NCI-H1105 treated with DMSO at 0.1 percent for 48 hours (cell line): ENCODE measurements at regions not wholly inside any gene's neighbourhood (a gene's known extent, or its start where the extent isn't known, plus 50 kb on each side); places are given as distances from the start of the nearest gene placed in this dataset.

Experiments used
- DNase-seq: peaks from one replicate; lab custom pipeline; 2025; lab: John Stamatoyannopoulos, UW

- no peak for DNase-seq
Measured at GRCh38 chr7:156127166-156128134, 315.2 kb upstream of the SHH start.

- no peak for DNase-seq
Measured at GRCh38 chr7:156125841-156126730, 313.8 kb upstream of the SHH start.

GRCh38 chr7:156124356-156124755 is 312.1 kb upstream of the SHH start:
- no peak for DNase-seq

- DNase-seq = no peak
Measured at GRCh38 chr7:156123362-156123761, 311.1 kb upstream of the SHH start.

- no peak for DNase-seq
Measured at GRCh38 chr7:156122752-156123354, 310.6 kb upstream of the SHH start.

GRCh38 chr7:156121956-156122355 is 309.7 kb upstream of the SHH start:
- DNase-seq = no peak

- no peak for DNase-seq
Measured at GRCh38 chr7:156121434-156121833, 309.2 kb upstream of the SHH start.

GRCh38 chr7:156120552-156120951 is 308.3 kb upstream of the SHH start:
- DNase-seq = no peak

- DNase-seq = no peak
Measured at GRCh38 chr7:156119771-156120170, 307.5 kb upstream of the SHH start.

GRCh38 chr7:156118248-156118645 is 306.0 kb upstream of the SHH start:
- no peak for DNase-seq

- no peak for DNase-seq
Measured at GRCh38 chr7:156117542-156118247, 305.4 kb upstream of the SHH start.

GRCh38 chr7:156116514-156117215 is 304.4 kb upstream of the SHH start:
- no peak for DNase-seq

- DNase-seq = no peak
Measured at GRCh38 chr7:156115582-156115981, 303.3 kb upstream of the SHH start.

- DNase-seq = no peak
Measured at GRCh38 chr7:156113731-156114130, 301.5 kb upstream of the SHH start.

GRCh38 chr7:156109988-156110387 is 297.7 kb upstream of the SHH start:
- DNase-seq = no peak

GRCh38 chr7:156109076-156109475 is 296.8 kb upstream of the SHH start:
- DNase-seq = no peak

GRCh38 chr7:156107957-156108356 is 295.7 kb upstream of the SHH start:
- DNase-seq = no peak

- no peak for DNase-seq
Measured at GRCh38 chr7:156106107-156106426, 293.8 kb upstream of the SHH start.

- no peak for DNase-seq
Measured at GRCh38 chr7:156105337-156106106, 293.3 kb upstream of the SHH start.

GRCh38 chr7:156104501-156105336 is 292.5 kb upstream of the SHH start:
- no peak for DNase-seq
